WERI-Rb-1 (cell line): ENCODE measurements at regions not wholly inside any gene's neighbourhood (a gene's known extent, or its start where the extent isn't known, plus 50 kb on each side); places are given as distances from the start of the nearest gene placed in this dataset.
"Not testable (repeated sequence)": the region's sequence is repeated elsewhere in the genome, so short reads cannot be mapped to it uniquely, and the experiment has no call there.

Source experiments
- DNase-seq: peaks from one replicate; pipeline ENCODE4 v3.0.0-alpha.2; 2020
- H3K27ac ChIP-seq: fragments of 250-450 bp; sonication (Bioruptor Pico); 2 replicates; pipeline ENCODE4 v1.5.1; 2020; ENCODE audit warnings: mild to moderate bottlenecking, moderate library complexity
- H3K27me3 ChIP-seq: fragments of 250-450 bp; sonication (Bioruptor Pico); 2 replicates; pipeline ENCODE4 v1.5.1; 2021; ENCODE audit warnings: mild to moderate bottlenecking, low read depth, moderate library complexity; ENCODE audit not compliant: insufficient read depth, severe bottlenecking
- H3K36me3 ChIP-seq: fragments of 250-450 bp; sonication (Bioruptor Pico); 2 replicates; pipeline ENCODE4 v1.5.1; 2020; ENCODE audit warnings: mild to moderate bottlenecking, moderate library complexity
- H3K4me3 ChIP-seq: 2 replicates; pipeline ENCODE4 v1.5.1; 2011; ENCODE audit warnings: low read depth, mild to moderate bottlenecking, control low read depth, low read length
- H3K9me3 ChIP-seq: fragments of 250-450 bp; sonication (Bioruptor Pico); 2 replicates; pipeline ENCODE4 v1.5.1; 2021; ENCODE audit warnings: mild to moderate bottlenecking, moderate library complexity; ENCODE audit not compliant: severe bottlenecking
- TF ChIP-seq, protein P1 (sequence below): IDR thresholded peaks from 2 replicates; pipeline ENCODE4 v1.5.1; 2011; ENCODE audit warnings: low read depth, mild to moderate bottlenecking, control low read depth, inconsistent platforms, low read length

DNA sequence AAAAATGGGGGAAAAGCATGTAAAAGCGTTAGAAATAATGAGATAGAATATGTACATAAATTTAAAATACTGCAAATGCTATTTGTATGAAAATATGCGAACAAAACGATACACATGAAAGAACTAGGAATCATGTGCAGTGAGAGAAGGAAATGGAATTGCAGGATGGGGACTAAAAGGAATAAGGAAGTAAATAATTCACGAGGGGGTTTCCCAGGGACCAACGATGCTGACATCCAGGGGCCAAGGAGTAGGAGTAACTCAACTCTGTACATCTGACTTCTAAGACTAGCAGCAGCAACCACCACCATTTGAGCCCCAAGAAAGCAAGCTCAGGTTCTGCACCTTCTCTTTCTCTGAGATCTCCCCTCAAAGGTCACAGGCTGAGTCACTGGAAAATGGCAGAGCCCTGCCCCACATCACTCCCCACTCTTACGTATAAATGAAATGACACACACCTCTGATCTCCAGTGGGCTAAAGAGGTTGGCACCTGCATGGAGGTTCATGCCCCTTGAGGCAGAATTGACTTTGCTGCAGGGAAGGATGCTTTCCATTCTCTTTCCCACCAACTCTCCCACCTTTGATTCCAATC is 100.0 kb upstream of the DLG1 start:
- Histone ChIP-seq H3K9me3 (no peaks in the 10 kb centered on the region), H3K27me3 (no peaks in the 10 kb centered on the region), H3K27ac (no peak overlapping the region), H3K4me3 (no peak overlapping the region), H3K36me3 (no peaks in the 10 kb centered on the region)
- TF ChIP-seq, protein P1, sequence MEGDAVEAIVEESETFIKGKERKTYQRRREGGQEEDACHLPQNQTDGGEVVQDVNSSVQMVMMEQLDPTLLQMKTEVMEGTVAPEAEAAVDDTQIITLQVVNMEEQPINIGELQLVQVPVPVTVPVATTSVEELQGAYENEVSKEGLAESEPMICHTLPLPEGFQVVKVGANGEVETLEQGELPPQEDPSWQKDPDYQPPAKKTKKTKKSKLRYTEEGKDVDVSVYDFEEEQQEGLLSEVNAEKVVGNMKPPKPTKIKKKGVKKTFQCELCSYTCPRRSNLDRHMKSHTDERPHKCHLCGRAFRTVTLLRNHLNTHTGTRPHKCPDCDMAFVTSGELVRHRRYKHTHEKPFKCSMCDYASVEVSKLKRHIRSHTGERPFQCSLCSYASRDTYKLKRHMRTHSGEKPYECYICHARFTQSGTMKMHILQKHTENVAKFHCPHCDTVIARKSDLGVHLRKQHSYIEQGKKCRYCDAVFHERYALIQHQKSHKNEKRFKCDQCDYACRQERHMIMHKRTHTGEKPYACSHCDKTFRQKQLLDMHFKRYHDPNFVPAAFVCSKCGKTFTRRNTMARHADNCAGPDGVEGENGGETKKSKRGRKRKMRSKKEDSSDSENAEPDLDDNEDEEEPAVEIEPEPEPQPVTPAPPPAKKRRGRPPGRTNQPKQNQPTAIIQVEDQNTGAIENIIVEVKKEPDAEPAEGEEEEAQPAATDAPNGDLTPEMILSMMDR = no peak
- DNase-seq = no peak

DNA sequence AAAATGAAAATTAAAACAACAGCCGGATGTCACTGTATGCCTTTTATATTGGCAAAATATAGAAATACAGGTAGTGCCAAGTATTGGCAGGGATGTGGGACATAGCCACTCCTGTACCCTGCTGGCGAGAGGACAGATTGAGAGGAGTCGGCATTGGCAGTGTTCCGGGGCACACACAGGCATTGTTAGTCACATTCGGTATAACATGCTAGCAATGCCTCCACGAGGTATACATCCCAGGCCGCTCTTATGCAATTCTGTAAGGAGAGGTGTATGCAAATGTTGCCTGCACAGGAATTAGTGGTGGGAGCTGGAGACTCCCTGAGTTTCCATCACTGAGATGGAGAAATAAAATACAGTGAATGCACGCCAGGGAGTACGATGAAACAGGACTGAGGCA is 99.4 kb upstream of the DLG1 start:
- H3K27ac ChIP-seq = no peak overlapping the region
- no peaks in the 10 kb centered on the region for H3K36me3 ChIP-seq
- no peaks in the 10 kb centered on the region for H3K27me3 ChIP-seq
- no peak for DNase-seq
- H3K4me3 ChIP-seq = no peak overlapping the region
- H3K9me3 ChIP-seq = no peaks in the 10 kb centered on the region
- TF ChIP-seq, protein P1 = no peak

DNA sequence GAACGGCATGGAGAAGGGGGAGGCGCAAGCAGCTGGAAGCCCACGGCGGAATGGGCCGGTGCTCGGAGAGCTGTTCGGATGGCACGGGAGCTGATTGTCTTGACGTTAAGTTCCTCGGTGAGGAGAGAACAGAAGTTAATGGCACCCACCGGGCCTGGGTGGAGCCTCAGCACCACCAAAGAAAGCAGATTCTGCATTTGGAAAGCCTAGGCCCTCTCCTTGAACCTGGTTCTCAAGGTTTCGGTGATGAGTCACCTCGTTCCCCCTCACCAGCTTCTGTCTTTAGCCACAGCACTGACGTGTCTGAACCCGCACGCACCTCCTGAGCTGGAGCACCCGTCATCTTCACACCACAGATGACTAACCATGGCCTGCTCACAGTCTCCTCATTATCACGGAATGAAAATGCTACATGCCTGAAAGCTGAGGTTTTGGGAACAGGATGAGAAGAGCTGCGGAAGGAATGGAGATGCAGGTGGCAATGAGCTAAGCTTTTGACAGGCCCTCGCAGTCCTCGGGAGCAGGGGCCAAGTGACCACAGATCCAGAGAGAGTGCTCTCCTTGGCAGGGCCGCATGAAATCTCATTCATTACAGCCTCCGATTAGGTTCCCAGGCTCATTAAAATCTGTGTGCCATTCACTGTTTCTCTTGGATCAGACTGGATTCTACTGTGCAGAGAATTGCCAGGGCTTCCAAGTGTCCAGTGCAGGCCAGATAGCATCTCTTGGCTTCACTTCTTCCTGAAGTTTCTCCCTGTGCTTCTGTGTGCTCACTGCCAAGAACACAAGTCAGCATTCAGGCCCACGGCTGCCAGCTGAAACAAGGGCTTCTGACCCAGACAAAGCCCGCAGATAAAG is 96.3 kb upstream of the DLG1 start:
- DNase-seq = no peak
- Histone ChIP-seq H3K36me3 (no peaks in the 10 kb centered on the region), H3K27me3 (no peaks in the 10 kb centered on the region), H3K9me3 (no peaks in the 10 kb centered on the region), H3K4me3 (no peak overlapping the region), H3K27ac (no peak overlapping the region)
- TF ChIP-seq, protein P1 = no peak

DNA sequence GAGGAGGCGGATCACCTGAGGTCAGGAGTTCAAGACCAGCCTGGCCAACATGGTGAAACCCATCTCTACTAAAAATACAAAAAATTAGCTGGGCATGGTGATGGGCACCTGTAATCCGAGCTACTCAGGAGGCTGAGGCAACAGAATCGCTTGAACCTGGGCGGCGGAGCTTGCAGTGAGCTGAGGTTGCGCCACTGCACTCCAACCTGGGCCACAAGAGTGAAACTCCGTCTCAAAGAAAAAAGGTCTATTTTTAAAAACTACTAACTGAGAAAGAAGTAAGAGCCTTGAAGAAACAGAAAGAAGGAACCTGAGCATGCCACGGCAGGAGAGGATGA is 95.7 kb upstream of the DLG1 start:
- DNase-seq, H3K36me3 ChIP-seq, H3K27me3 ChIP-seq: not testable (repeated sequence)

DNA sequence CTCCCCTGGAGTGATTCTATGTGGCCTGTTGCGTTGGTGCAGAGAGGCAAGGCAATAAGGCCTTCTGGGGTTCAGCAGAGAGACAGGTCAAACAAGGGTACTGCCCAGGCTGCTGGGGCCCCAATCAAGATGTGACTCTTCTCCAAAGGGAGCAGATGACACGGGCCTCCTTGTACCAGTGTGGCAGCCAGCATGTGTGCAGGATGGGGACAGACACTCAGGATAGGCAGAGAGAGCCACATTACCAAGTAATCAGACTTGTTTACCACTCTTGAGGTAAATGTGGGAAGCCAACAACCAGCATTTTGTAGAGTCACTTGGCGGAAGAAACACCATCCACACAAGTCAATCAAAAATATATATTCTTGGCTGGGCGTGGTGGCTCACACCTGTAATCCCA is 95.3 kb upstream of the DLG1 start:
- DNase-seq = no peak
- TF ChIP-seq, protein P1 = no peak
- Histone ChIP-seq H3K4me3 (no peak overlapping the region), H3K9me3 (no peaks in the 10 kb centered on the region), H3K27me3 (no peaks in the 10 kb centered on the region), H3K36me3 (no peaks in the 10 kb centered on the region), H3K27ac (no peak overlapping the region)

More for the DNA sequence above, 95.7 kb upstream of the DLG1 start:
- H3K27ac ChIP-seq, H3K4me3 ChIP-seq, H3K9me3 ChIP-seq: not testable (repeated sequence)

DNA sequence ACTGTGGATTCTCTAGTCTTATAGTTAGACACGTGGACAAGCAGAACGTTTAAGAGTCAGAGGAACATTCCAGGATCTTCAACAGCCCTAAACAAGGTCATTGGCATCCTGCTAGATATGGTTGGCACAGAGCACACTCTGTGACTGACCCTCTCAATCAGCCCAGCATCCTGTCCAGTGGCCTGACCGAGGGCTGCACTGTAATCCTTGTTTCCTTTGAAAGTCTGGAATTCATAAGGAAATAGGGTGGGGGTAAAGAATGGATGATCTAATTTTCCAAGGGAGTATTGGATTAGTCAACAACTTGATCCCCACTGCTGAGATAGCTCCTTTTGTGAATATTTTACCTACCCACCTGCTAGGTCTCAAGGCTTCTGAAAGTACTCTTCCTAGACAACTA is 94.5 kb upstream of the DLG1 start:
- H3K9me3 ChIP-seq = no peaks in the 10 kb centered on the region
- H3K27ac ChIP-seq = no peak overlapping the region
- DNase-seq = no peak
- TF ChIP-seq, protein P1 = no peak
- no peaks in the 10 kb centered on the region for H3K36me3 ChIP-seq
- no peak overlapping the region for H3K4me3 ChIP-seq
- no peaks in the 10 kb centered on the region for H3K27me3 ChIP-seq
